H1 (cell line): ENCODE measurements at regions not wholly inside any gene's neighbourhood (a gene's known extent, or its start where the extent isn't known, plus 50 kb on each side); places are given as distances from the start of the nearest gene placed in this dataset.

ENCODE experiments used
- ATF3 ChIP-seq: IDR thresholded peaks from 2 replicates; pipeline ENCODE4 v1.6.1; 2011; ENCODE audit warnings: low read depth, mild to moderate bottlenecking, low read length; ENCODE audit not compliant: insufficient read depth
- BACH1 ChIP-seq: IDR thresholded peaks from 2 replicates; pipeline ENCODE4 v1.6.1; 2012; ENCODE audit warnings: low read length, improper control_type of control experiment
- BCL11A ChIP-seq, 2 experiments: IDR thresholded peaks; one replicate each; pipeline ENCODE4 v1.6.1; 2011; ENCODE audit warnings: low read depth in 2 of 2, low read length in 2 of 2, mild to moderate bottlenecking in 2 of 2
- CTCF ChIP-seq, 3 experiments: IDR thresholded peaks; 1 replicate in 2 of 3; 2 replicates in 1 of 3; pipeline versions ENCODE4 v1.5.1 to v1.6.1; 2011; ENCODE audit warnings: low read length in 3 of 3, mild to moderate bottlenecking in 3 of 3, inconsistent platforms in 2 of 3, low read depth in 1 of 3, moderate library complexity in 1 of 3; ENCODE audit not compliant: insufficient read depth in 1 of 3; ENCODE audit errors: control extremely low read depth in 1 of 3
- GTF2F1 ChIP-seq: IDR thresholded peaks from 2 replicates; pipeline ENCODE4 v1.6.1; 2012; ENCODE audit warnings: low read depth, low read length, improper control_type of control experiment, borderline replicate concordance
- TAF1 ChIP-seq: IDR thresholded peaks from 2 replicates; pipeline ENCODE4 v1.6.1; 2011; ENCODE audit warnings: mild to moderate bottlenecking, low read depth, low read length

GRCh38 chr12:47577206-47577989 lies 128.4 kb downstream of the RPAP3 start (continued):
- TF ChIP-seq CTCF (IDR thresholded peaks at IDR 0.05; ENCODE audit: control extremely low read depth in 1 of 3, insufficient read depth in 1 of 3, low read depth in 1 of 3, low read length in 3 of 3) (no peak), GTF2F1 (no peak), BACH1 (no peak), ATF3 (no peak), BCL11A (IDR thresholded peaks at IDR 0.05; ENCODE audit: low read depth in 2 of 2, low read length in 2 of 2) (no peak), TAF1 (no peak)
